Neural progenitor cell (in vitro differentiated cells): ENCODE measurements at regions not wholly inside any gene's neighbourhood (a gene's known extent, or its start where the extent isn't known, plus 50 kb on each side); places are given as distances from the start of the nearest gene placed in this dataset.

ENCODE experiments used
- EZH2 ChIP-seq: fragments of 200-600 bp; sonication (generic); IDR thresholded peaks from 2 replicates; pipeline ENCODE4 v1.6.1; 2017; ENCODE audit warnings: antibody characterized with exemption, mild to moderate bottlenecking, moderate library complexity
- EZH2phosphoT487 ChIP-seq: fragments of 200-600 bp; sonication (generic); IDR thresholded peaks from 2 replicates; pipeline ENCODE4 v1.6.1; 2017; ENCODE audit warnings: antibody characterized with exemption
- TF ChIP-seq, protein P1 (sequence below): fragments of 200-600 bp; sonication (generic); IDR thresholded peaks from 2 replicates; pipeline ENCODE4 v1.5.1; 2017; ENCODE audit warnings: antibody characterized with exemption, mild to moderate bottlenecking

DNA sequence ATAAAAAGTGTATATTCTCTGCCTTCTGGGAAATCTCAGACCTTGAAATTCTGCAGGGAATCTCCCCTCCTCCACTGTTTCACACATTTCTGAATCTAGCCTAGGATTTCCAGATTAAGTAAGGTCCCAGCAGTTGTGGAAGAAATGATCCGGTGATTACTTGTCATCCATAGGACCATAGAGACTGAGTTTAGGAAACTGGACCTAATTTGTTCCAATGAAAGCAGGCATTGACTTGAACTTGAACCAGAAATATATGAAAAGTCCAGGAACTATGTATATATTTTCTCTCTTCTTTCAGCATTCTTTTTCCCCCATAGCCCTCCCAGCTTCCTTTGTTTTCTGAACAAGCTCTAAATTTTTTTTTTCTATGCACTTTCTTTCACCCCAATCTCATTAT lies 149.5 kb upstream of the SPAG17 start:
- TF ChIP-seq EZH2 = no peak
- TF ChIP-seq, protein P1, sequence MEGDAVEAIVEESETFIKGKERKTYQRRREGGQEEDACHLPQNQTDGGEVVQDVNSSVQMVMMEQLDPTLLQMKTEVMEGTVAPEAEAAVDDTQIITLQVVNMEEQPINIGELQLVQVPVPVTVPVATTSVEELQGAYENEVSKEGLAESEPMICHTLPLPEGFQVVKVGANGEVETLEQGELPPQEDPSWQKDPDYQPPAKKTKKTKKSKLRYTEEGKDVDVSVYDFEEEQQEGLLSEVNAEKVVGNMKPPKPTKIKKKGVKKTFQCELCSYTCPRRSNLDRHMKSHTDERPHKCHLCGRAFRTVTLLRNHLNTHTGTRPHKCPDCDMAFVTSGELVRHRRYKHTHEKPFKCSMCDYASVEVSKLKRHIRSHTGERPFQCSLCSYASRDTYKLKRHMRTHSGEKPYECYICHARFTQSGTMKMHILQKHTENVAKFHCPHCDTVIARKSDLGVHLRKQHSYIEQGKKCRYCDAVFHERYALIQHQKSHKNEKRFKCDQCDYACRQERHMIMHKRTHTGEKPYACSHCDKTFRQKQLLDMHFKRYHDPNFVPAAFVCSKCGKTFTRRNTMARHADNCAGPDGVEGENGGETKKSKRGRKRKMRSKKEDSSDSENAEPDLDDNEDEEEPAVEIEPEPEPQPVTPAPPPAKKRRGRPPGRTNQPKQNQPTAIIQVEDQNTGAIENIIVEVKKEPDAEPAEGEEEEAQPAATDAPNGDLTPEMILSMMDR = no peak
- TF ChIP-seq EZH2phosphoT487 = no peak
